Right atrium auricular region (tissue), 2 donors: ENCODE measurements at regions not wholly inside any gene's neighbourhood (a gene's known extent, or its start where the extent isn't known, plus 50 kb on each side); places are given as distances from the start of the nearest gene placed in this dataset.
A peak's percentile ranks its signal among the peaks of the same experiment; 100 is the strongest.

Experiments
- DNase-seq: peaks from one replicate; pipeline ENCODE4 v3.0.0-alpha.2; 2019; ENCODE audit warnings: low spot score
- H3K27ac ChIP-seq, 2 donors: fragments of 200-600 bp; sonication (generic); 1 replicate in 1 of 2; 2 replicates in 1 of 2; pipeline ENCODE4 v1.5.1; 2016 to 2019
- H3K27me3 ChIP-seq, 2 donors: fragments of 200-600 bp; sonication (generic); one replicate each; pipeline versions ENCODE4 v1.5.1 to v1.6.0; 2017 to 2019
- H3K36me3 ChIP-seq: fragments of 200-600 bp; sonication (generic); one replicate; pipeline ENCODE4 v1.5.1; 2016
- H3K4me1 ChIP-seq, 2 donors: fragments of 200-600 bp; sonication (generic); one replicate each; pipeline versions ENCODE4 v1.5.1 to v1.6.0; 2017 to 2019
- H3K4me3 ChIP-seq, 2 donors: fragments of 200-600 bp; sonication (generic); 1 replicate in 1 of 2; 2 replicates in 1 of 2; pipeline ENCODE4 v1.5.1; 2017 to 2019; ENCODE audit warnings: mild to moderate bottlenecking in 1 of 2, moderate library complexity in 1 of 2
- H3K9me3 ChIP-seq, 2 donors: fragments of 200-600 bp; sonication (generic); one replicate each; pipeline ENCODE4 v1.5.1; 2019
- CTCF ChIP-seq, 2 donors: fragments of 200-600 bp; sonication (generic); IDR thresholded peaks; one replicate each; pipeline ENCODE4 v1.5.1; 2019; ENCODE audit warnings: antibody characterized with exemption in 2 of 2

GRCh38 chr19:29129148-29129547 lies 83.8 kb downstream of the UQCRFS1 start:
- Histone ChIP-seq H3K4me3 (no peak overlapping the region), H3K9me3 (no peaks in the 10 kb centered on the region), H3K4me1 (no peaks in the 10 kb centered on the region), H3K36me3 (no peaks in the 10 kb centered on the region), H3K27me3 (no peaks in the 10 kb centered on the region), H3K27ac (no peak overlapping the region)
- no peak for TF ChIP-seq CTCF (IDR thresholded peaks at IDR 0.05)
- DNase-seq = no peak

- TF ChIP-seq CTCF (IDR thresholded peaks at IDR 0.05) = no peak
- H3K4me3 ChIP-seq = no peak overlapping the region
- no peaks in the 10 kb centered on the region for H3K36me3 ChIP-seq
- no peak overlapping the region for H3K27ac ChIP-seq
- H3K4me1 ChIP-seq = no peaks in the 10 kb centered on the region
- H3K27me3 ChIP-seq = no peaks in the 10 kb centered on the region
- no peaks in the 10 kb centered on the region for H3K9me3 ChIP-seq
- no peak for DNase-seq
Observed at GRCh38 chr19:29128203-29128602, 84.7 kb downstream of the UQCRFS1 start.

GRCh38 chr19:29122185-29122584 lies 90.8 kb downstream of the UQCRFS1 start:
- Histone ChIP-seq H3K4me1 (no peaks in the 10 kb centered on the region), H3K27me3 (no peaks in the 10 kb centered on the region), H3K9me3 (no peaks in the 10 kb centered on the region), H3K4me3 (no peak overlapping the region), H3K27ac (no peak overlapping the region), H3K36me3 (no peaks in the 10 kb centered on the region)
- no peak for DNase-seq
- TF ChIP-seq CTCF (IDR thresholded peaks at IDR 0.05) = no peak

GRCh38 chr19:29121684-29122083 lies 91.3 kb downstream of the UQCRFS1 start:
- peak in 1 of 2 donors; percentile 60 for TF ChIP-seq CTCF (IDR thresholded peaks at IDR 0.05)
- no peak overlapping the region for H3K4me3 ChIP-seq
- H3K27me3 ChIP-seq = no peaks in the 10 kb centered on the region
- H3K4me1 ChIP-seq = no peaks in the 10 kb centered on the region
- no peaks in the 10 kb centered on the region for H3K36me3 ChIP-seq
- H3K9me3 ChIP-seq = no peaks in the 10 kb centered on the region
- no peak overlapping the region for H3K27ac ChIP-seq
- DNase-seq = no peak

GRCh38 chr19:29120466-29120865 lies 92.5 kb downstream of the UQCRFS1 start:
- Histone ChIP-seq H3K27ac (no peak overlapping the region), H3K36me3 (no peaks in the 10 kb centered on the region), H3K27me3 (no peaks in the 10 kb centered on the region), H3K4me1 (no peaks in the 10 kb centered on the region), H3K4me3 (no peak overlapping the region), H3K9me3 (no peaks in the 10 kb centered on the region)
- no peak for DNase-seq
- no peak for TF ChIP-seq CTCF (IDR thresholded peaks at IDR 0.05)

GRCh38 chr19:29119590-29119989 lies 93.4 kb downstream of the UQCRFS1 start:
- H3K4me3 ChIP-seq = no peak overlapping the region
- H3K4me1 ChIP-seq = no peaks in the 10 kb centered on the region
- no peaks in the 10 kb centered on the region for H3K9me3 ChIP-seq
- no peaks in the 10 kb centered on the region for H3K36me3 ChIP-seq
- no peak overlapping the region for H3K27ac ChIP-seq
- no peak for DNase-seq
- peak in 1 of 2 donors; percentile 41 for TF ChIP-seq CTCF (IDR thresholded peaks at IDR 0.05)
- no peaks in the 10 kb centered on the region for H3K27me3 ChIP-seq
